Caco-2 (cell line): ENCODE measurements at regions not wholly inside any gene's neighbourhood (a gene's known extent, or its start where the extent isn't known, plus 50 kb on each side); places are given as distances from the start of the nearest gene placed in this dataset.

Source experiments
- BruUV-seq: library from RNA; stranded (reverse); fragments of 400-500 nt; replicated peaks from 2 replicates; lab custom pipeline; 2021; lab: Mats Ljungman, UMichigan
- CTCF ChIA-PET: fragments of 300-600 bp; sonication (Branson Sonifier 250); formaldehyde crosslinking; loops from one replicate; lab custom pipeline; 2022; ENCODE audit warnings: antibody characterized with exemption; lab: Charles Lee
- POLR2A ChIA-PET: fragments of 300-600 bp; sonication (Branson Sonifier 250); formaldehyde crosslinking; loops from one replicate; lab custom pipeline; 2022; ENCODE audit warnings: antibody characterized with exemption; lab: Charles Lee
- DNase-seq, 2 experiments: peaks; one replicate each; pipeline versions ENCODE4 v3.0.0 to v3.0.0-alpha.2; 2020 to 2022
- H3K27me3 ChIP-seq: replicated peaks from 2 replicates; pipeline ENCODE4 v1.6.0; 2011; ENCODE audit warnings: low read length; ENCODE audit not compliant: control insufficient read depth, insufficient read depth
- H3K36me3 ChIP-seq: 2 replicates; pipeline ENCODE4 v1.5.1; 2011; ENCODE audit warnings: low read length; ENCODE audit not compliant: control insufficient read depth, insufficient read depth
- H3K4me1 ChIP-seq: fragments of 250-450 bp; sonication (Bioruptor Pico); 2 replicates; pipeline ENCODE4 v1.5.1; 2020; ENCODE audit warnings: mild to moderate bottlenecking
- H3K4me3 ChIP-seq: 2 replicates; pipeline ENCODE4 v1.5.1; 2011; ENCODE audit warnings: low read depth, mild to moderate bottlenecking, control low read depth, low read length
- H3K9me3 ChIP-seq: fragments of 250-450 bp; sonication (Bioruptor Pico); 2 replicates; pipeline ENCODE4 v1.5.1; 2020; ENCODE audit warnings: mild to moderate bottlenecking, moderate library complexity
- H3K27ac Mint-ChIP-seq: one replicate; pipeline ENCODE4 v1.8.0; 2022; ENCODE audit warnings: mixed read lengths; ENCODE audit not compliant: unreplicated experiment
- H3K27me3 Mint-ChIP-seq: one replicate; pipeline ENCODE4 v1.8.0; 2022; ENCODE audit warnings: mixed read lengths; ENCODE audit not compliant: insufficient read depth, unreplicated experiment
- H3K36me3 Mint-ChIP-seq: one replicate; pipeline ENCODE4 v1.8.0; 2022; ENCODE audit warnings: mild to moderate bottlenecking, mixed read lengths; ENCODE audit not compliant: insufficient read depth, unreplicated experiment
- H3K4me1 Mint-ChIP-seq: one replicate; pipeline ENCODE4 v1.8.0; 2022; ENCODE audit warnings: low read depth, mixed read lengths; ENCODE audit not compliant: unreplicated experiment
- H3K4me3 Mint-ChIP-seq: one replicate; pipeline ENCODE4 v1.8.0; 2022; ENCODE audit warnings: mild to moderate bottlenecking, moderate library complexity, mixed read lengths; ENCODE audit not compliant: unreplicated experiment
- H3K9me3 Mint-ChIP-seq: one replicate; pipeline ENCODE4 v1.8.0; 2022; ENCODE audit warnings: mixed read lengths; ENCODE audit not compliant: unreplicated experiment
- CTCF ChIP-seq, 2 experiments: fragments of 200-600 bp in 1 of 2; IDR thresholded peaks; 1 replicate in 1 of 2; 2 replicates in 1 of 2; pipeline versions ENCODE4 v1.5.1 to v1.8.0; 2011 to 2022; ENCODE audit warnings: antibody characterized with exemption in 1 of 2, control low read depth in 1 of 2, inconsistent platforms in 1 of 2, low read depth in 1 of 2, low read length in 1 of 2, mild to moderate bottlenecking in 1 of 2, moderate library complexity in 1 of 2; ENCODE audit not compliant: insufficient read depth in 1 of 2, severe bottlenecking in 1 of 2, unreplicated experiment in 1 of 2
- intact Hi-C: fragments of 100-400 bp; cut with micrococcal nuclease; formaldehyde crosslinking; loops from one replicate; pipeline ENCODE4 v1.10.0; 2022; ENCODE audit not compliant: unreplicated experiment

GRCh38 chr4:138047290-138047689 is 194.9 kb downstream of the SLC7A11 start:
- Mint-ChIP-seq H3K9me3 (no peaks in the 10 kb centered on the region), H3K36me3 (no peaks in the 10 kb centered on the region), H3K4me1 (no peaks in the 10 kb centered on the region), H3K27me3 (no peaks in the 10 kb centered on the region), H3K27ac (no peak overlapping the region), H3K4me3 (no peak overlapping the region)
- no peak for TF ChIP-seq CTCF (IDR thresholded peaks at IDR 0.05; ENCODE audit: insufficient read depth in 1 of 2, low read depth in 1 of 2, low read length in 1 of 2, severe bottlenecking in 1 of 2, unreplicated experiment in 1 of 2)
- intact Hi-C loops, result no loop called here
- CTCF ChIA-PET, result no interaction called here
- no TSS peak for BruUV-seq
- POLR2A ChIA-PET, result no interaction called here
- Histone ChIP-seq H3K9me3 (no peaks in the 10 kb centered on the region), H3K4me3 (no peak overlapping the region), H3K36me3 (no peaks in the 10 kb centered on the region), H3K27me3 (no peaks in the 10 kb centered on the region), H3K4me1 (no peaks in the 10 kb centered on the region)
- DNase-seq, result no peak

GRCh38 chr4:138045036-138045435 is 197.1 kb downstream of the SLC7A11 start:
- no peaks in the 10 kb centered on the region for H3K27me3 Mint-ChIP-seq
- POLR2A ChIA-PET, result no interaction called here
- DNase-seq, result no peak
- no TSS peak for BruUV-seq
- no peak overlapping the region for H3K4me3 Mint-ChIP-seq
- no peaks in the 10 kb centered on the region for H3K36me3 Mint-ChIP-seq
- Histone ChIP-seq H3K4me3 (no peak overlapping the region), H3K36me3 (no peaks in the 10 kb centered on the region), H3K27me3 (no peaks in the 10 kb centered on the region), H3K9me3 (no peaks in the 10 kb centered on the region), H3K4me1 (no peaks in the 10 kb centered on the region)
- CTCF ChIA-PET, result no interaction called here
- no peak overlapping the region for H3K27ac Mint-ChIP-seq
- intact Hi-C loops, result no loop called here
- H3K4me1 Mint-ChIP-seq, result no peaks in the 10 kb centered on the region
- no peaks in the 10 kb centered on the region for H3K9me3 Mint-ChIP-seq
- TF ChIP-seq CTCF (IDR thresholded peaks at IDR 0.05; ENCODE audit: insufficient read depth in 1 of 2, low read depth in 1 of 2, low read length in 1 of 2, severe bottlenecking in 1 of 2, unreplicated experiment in 1 of 2), result no peak

- no peak overlapping the region for H3K4me3 ChIP-seq
- BruUV-seq, result no TSS peak
- ChIA-PET POLR2A (no interaction called here), CTCF (interaction anchor here (0.5 to 1.8 kb wide), 2 partner anchors 51 to 144 kb away, joined by 3 to 7 read pairs; no protein-coding TSS in a partner anchor)
- no peaks in the 10 kb centered on the region for H3K4me1 ChIP-seq
- Mint-ChIP-seq H3K4me1 (no peaks in the 10 kb centered on the region), H3K4me3 (no peak overlapping the region), H3K9me3 (no peaks in the 10 kb centered on the region), H3K27me3 (no peaks in the 10 kb centered on the region), H3K27ac (no peak overlapping the region), H3K36me3 (no peaks in the 10 kb centered on the region)
- no peak for TF ChIP-seq CTCF (IDR thresholded peaks at IDR 0.05; ENCODE audit: insufficient read depth in 1 of 2, low read depth in 1 of 2, low read length in 1 of 2, severe bottlenecking in 1 of 2, unreplicated experiment in 1 of 2)
- no peak for DNase-seq
- H3K36me3 ChIP-seq, result no peaks in the 10 kb centered on the region
- H3K9me3 ChIP-seq, result no peaks in the 10 kb centered on the region
- intact Hi-C loops, result loop anchor here (5.0 to 10.0 kb wide), 3 partner anchors 217 to 538 kb away; no protein-coding TSS in a partner anchor
- H3K27me3 ChIP-seq, result no peaks in the 10 kb centered on the region
Measured at GRCh38 chr4:138039010-138039409, 203.1 kb downstream of the SLC7A11 start.
